Panc1 (cell line): ENCODE measurements at regions not wholly inside any gene's neighbourhood (a gene's known extent, or its start where the extent isn't known, plus 50 kb on each side); places are given as distances from the start of the nearest gene placed in this dataset.

ENCODE experiments used
- ATAC-seq: fragments of 200-7000 bp; cut with Tn5 transposase; 2 replicates; pipeline ENCODE4 v1.9.1; 2020; ENCODE audit warnings: mild to moderate bottlenecking, moderate library complexity
- BruUV-seq: library from RNA; stranded (reverse); fragments of 400-500 nt; replicated peaks from 2 replicates; lab custom pipeline; 2021; lab: Mats Ljungman, UMichigan
- CTCF ChIA-PET: fragments of 300-600 bp; sonication (Branson Sonifier 250); formaldehyde crosslinking; loops from one replicate; lab custom pipeline; 2022; ENCODE audit warnings: antibody characterized with exemption; lab: Charles Lee
- POLR2A ChIA-PET: fragments of 300-600 bp; sonication (Branson Sonifier 250); formaldehyde crosslinking; loops from one replicate; lab custom pipeline; 2022; ENCODE audit warnings: antibody characterized with exemption; lab: Charles Lee
- DNase-seq: peaks from one replicate; pipeline ENCODE4 v3.0.0-alpha.2; 2010; ENCODE audit warnings: low read depth, low spot score
- H3K27ac ChIP-seq: 2 replicates; pipeline ENCODE4 v1.5.1; 2011; ENCODE audit warnings: mild to moderate bottlenecking, low read length, inconsistent platforms
- H3K27me3 ChIP-seq: fragments of 200-500 bp; sonication (Bioruptor generic); 2 replicates; pipeline ENCODE4 v1.6.0; 2014; ENCODE audit warnings: low read length, inconsistent platforms; ENCODE audit not compliant: control insufficient read depth, insufficient read depth
- H3K36me3 ChIP-seq: fragments of 200-500 bp; sonication (Bioruptor generic); 2 replicates; pipeline ENCODE4 v1.5.1; 2014; ENCODE audit warnings: inconsistent platforms, mild to moderate bottlenecking, low read length, moderate library complexity; ENCODE audit not compliant: control insufficient read depth, insufficient read depth
- H3K4me1 ChIP-seq: 2 replicates; pipeline ENCODE4 v1.5.1; 2011; ENCODE audit warnings: inconsistent platforms, mild to moderate bottlenecking, low read length, moderate library complexity; ENCODE audit not compliant: control insufficient read depth, insufficient read depth
- H3K4me3 ChIP-seq, 2 experiments: 2 replicates each; pipeline ENCODE4 v1.5.1; 2011 to 2012; ENCODE audit warnings: low read depth in 2 of 2, low read length in 2 of 2, mild to moderate bottlenecking in 2 of 2, inconsistent platforms in 1 of 2, moderate library complexity in 1 of 2
- H3K9me3 ChIP-seq: fragments of 200-500 bp; sonication (Bioruptor generic); 2 replicates; pipeline ENCODE4 v1.5.1; 2014; ENCODE audit warnings: low read depth, mild to moderate bottlenecking, inconsistent platforms, low read length, moderate library complexity; ENCODE audit not compliant: control insufficient read depth, insufficient read depth
- POLR2AphosphoS5 ChIP-seq: IDR thresholded peaks from 2 replicates; pipeline ENCODE4 v1.6.1; 2012; ENCODE audit warnings: mild to moderate bottlenecking, low read depth, low read length, moderate library complexity
- SIN3A ChIP-seq: IDR thresholded peaks from 2 replicates; pipeline ENCODE4 v1.6.1; 2012; ENCODE audit warnings: low read depth, mild to moderate bottlenecking, low read length, moderate library complexity, borderline replicate concordance; ENCODE audit not compliant: insufficient read depth
- TCF7L2 ChIP-seq: IDR thresholded peaks from 2 replicates; pipeline ENCODE4 v1.6.1; 2011; ENCODE audit warnings: mild to moderate bottlenecking, low read depth, low read length, inconsistent platforms
- in situ Hi-C: cut with HindIII; loops from 2 replicates; pipeline ENCODE4 v1.10.0; 2016; ENCODE audit warnings: low sequenced_read_pairs, low pct_unique_long_range_greater_than_20kb
- intact Hi-C: fragments of 100-400 bp; cut with micrococcal nuclease; formaldehyde crosslinking; loops from one replicate; pipeline ENCODE4 v1.10.0; 2022; ENCODE audit not compliant: unreplicated experiment
- TF ChIP-seq, protein P1 (sequence below): fragments of 450-650 bp; IDR thresholded peaks from 2 replicates; pipeline ENCODE4 v1.5.1; 2017; ENCODE audit warnings: mild to moderate bottlenecking
- TF ChIP-seq, protein P2 (sequence below), 2 experiments: IDR thresholded peaks; 2 replicates each; pipeline ENCODE4 v1.6.1; 2011 to 2012; ENCODE audit warnings: low read depth in 2 of 2, control low read depth in 1 of 2, low read length in 1 of 2, mild to moderate bottlenecking in 1 of 2, moderate library complexity in 1 of 2; ENCODE audit not compliant: insufficient read depth in 1 of 2

DNA sequence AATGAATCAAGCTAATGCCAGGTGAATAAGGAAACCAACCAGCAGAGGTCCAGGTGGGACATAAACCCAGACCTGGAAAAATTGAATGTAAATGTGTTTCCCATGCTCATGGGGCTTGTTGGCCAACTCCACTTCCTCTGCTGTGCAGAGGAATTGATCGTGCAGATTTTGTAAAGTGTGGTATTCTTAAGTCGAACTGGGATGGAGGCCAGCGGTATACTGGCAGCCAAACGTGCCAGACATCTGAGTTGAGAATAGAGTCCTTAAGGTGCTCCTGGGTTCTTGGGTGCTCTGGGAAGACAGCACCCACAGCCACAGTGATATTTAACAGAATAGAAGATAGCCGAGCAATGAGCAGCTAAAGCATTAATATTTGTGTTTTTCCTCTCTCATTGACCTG lies 146.5 kb upstream of the LGALSL start:
- no peaks in the 10 kb centered on the region for H3K36me3 ChIP-seq
- CTCF ChIA-PET = no interaction called here
- intact Hi-C loops = no loop called here
- peaks cover 6% of the 10 kb centered on the region for H3K27me3 ChIP-seq
- H3K27ac ChIP-seq = no peak overlapping the region
- ATAC-seq = no peak
- POLR2A ChIA-PET = no interaction called here
- in situ Hi-C loops = no loop called here
- no TSS peak for BruUV-seq
- no peak for TF ChIP-seq SIN3A
- TF ChIP-seq, protein P1, sequence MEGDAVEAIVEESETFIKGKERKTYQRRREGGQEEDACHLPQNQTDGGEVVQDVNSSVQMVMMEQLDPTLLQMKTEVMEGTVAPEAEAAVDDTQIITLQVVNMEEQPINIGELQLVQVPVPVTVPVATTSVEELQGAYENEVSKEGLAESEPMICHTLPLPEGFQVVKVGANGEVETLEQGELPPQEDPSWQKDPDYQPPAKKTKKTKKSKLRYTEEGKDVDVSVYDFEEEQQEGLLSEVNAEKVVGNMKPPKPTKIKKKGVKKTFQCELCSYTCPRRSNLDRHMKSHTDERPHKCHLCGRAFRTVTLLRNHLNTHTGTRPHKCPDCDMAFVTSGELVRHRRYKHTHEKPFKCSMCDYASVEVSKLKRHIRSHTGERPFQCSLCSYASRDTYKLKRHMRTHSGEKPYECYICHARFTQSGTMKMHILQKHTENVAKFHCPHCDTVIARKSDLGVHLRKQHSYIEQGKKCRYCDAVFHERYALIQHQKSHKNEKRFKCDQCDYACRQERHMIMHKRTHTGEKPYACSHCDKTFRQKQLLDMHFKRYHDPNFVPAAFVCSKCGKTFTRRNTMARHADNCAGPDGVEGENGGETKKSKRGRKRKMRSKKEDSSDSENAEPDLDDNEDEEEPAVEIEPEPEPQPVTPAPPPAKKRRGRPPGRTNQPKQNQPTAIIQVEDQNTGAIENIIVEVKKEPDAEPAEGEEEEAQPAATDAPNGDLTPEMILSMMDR = no peak
- no peak for TF ChIP-seq TCF7L2
- TF ChIP-seq POLR2AphosphoS5 = no peak
- TF ChIP-seq, protein P2, sequence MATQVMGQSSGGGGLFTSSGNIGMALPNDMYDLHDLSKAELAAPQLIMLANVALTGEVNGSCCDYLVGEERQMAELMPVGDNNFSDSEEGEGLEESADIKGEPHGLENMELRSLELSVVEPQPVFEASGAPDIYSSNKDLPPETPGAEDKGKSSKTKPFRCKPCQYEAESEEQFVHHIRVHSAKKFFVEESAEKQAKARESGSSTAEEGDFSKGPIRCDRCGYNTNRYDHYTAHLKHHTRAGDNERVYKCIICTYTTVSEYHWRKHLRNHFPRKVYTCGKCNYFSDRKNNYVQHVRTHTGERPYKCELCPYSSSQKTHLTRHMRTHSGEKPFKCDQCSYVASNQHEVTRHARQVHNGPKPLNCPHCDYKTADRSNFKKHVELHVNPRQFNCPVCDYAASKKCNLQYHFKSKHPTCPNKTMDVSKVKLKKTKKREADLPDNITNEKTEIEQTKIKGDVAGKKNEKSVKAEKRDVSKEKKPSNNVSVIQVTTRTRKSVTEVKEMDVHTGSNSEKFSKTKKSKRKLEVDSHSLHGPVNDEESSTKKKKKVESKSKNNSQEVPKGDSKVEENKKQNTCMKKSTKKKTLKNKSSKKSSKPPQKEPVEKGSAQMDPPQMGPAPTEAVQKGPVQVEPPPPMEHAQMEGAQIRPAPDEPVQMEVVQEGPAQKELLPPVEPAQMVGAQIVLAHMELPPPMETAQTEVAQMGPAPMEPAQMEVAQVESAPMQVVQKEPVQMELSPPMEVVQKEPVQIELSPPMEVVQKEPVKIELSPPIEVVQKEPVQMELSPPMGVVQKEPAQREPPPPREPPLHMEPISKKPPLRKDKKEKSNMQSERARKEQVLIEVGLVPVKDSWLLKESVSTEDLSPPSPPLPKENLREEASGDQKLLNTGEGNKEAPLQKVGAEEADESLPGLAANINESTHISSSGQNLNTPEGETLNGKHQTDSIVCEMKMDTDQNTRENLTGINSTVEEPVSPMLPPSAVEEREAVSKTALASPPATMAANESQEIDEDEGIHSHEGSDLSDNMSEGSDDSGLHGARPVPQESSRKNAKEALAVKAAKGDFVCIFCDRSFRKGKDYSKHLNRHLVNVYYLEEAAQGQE (IDR thresholded peaks at IDR 0.05; ENCODE audit: insufficient read depth in 1 of 2, low read depth in 2 of 2, low read length in 1 of 2) = no peak
- no peak for DNase-seq
- H3K9me3 ChIP-seq = no peaks in the 10 kb centered on the region
- no peak overlapping the region for H3K4me3 ChIP-seq
- peaks cover 3% of the 10 kb centered on the region; the same call in 1 of the 2 replicates for H3K4me1 ChIP-seq

DNA sequence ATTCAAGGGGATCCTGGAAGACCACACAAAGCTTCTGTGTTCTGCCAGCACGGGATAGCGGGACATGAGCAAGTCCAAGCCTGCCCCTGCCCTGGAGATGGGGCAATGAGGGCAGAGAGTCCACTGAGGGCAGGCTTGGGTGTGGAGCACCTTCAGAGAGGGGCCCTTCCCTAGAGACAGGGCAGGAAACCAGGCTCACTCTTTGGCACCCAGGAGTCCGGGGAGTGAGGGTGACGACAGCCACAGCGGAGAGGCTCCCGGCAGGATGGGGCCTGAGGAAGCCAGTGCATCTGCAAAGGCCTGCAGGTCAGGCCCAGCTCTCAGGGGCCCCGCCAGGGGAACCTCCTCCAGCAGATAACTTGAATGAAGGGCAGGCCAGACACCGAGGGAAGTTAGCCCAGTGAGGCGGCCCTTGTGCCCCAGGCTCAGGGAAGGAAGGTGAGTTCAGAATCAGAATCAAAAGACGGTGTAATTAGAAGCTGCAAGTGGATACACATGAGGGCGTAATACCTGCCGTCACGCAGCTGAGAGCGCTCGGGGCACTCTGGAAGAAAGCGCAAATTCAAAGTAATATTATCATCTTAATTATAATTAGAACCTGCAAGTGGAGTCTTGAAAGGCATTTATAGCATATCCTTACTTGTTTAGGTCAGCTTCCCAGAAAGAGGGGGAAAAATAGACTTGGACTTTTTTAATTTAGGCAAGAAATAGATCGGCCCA lies 142.6 kb upstream of the LGALSL start:
- BruUV-seq = no TSS peak
- H3K4me3 ChIP-seq = no peak overlapping the region

More for the DNA sequence above, 142.6 kb upstream of the LGALSL start:
- TF ChIP-seq SIN3A (no peak), POLR2AphosphoS5 (no peak), TCF7L2 (no peak)
- TF ChIP-seq, protein P1 = no peak
- TF ChIP-seq, protein P2 (IDR thresholded peaks at IDR 0.05; ENCODE audit: insufficient read depth in 1 of 2, low read depth in 2 of 2, low read length in 1 of 2) = no peak
- POLR2A ChIA-PET = no interaction called here
- ATAC-seq = no peak
- Histone ChIP-seq H3K4me1 (peaks cover 3% of the 10 kb centered on the region; the same call in 1 of the 2 replicates), H3K27me3 (peaks cover 18% of the 10 kb centered on the region), H3K27ac (no peak overlapping the region), H3K36me3 (no peaks in the 10 kb centered on the region), H3K9me3 (no peaks in the 10 kb centered on the region)
- DNase-seq = no peak
- in situ Hi-C loops (no loop called here), intact Hi-C loops (no loop called here)
- CTCF ChIA-PET = interaction anchor here (0.5 to 1.1 kb wide), 2 partner anchors 262 to 390 kb away, joined by 3 to 5 read pairs; no protein-coding TSS in a partner anchor
